ENCODE measurements at regions not wholly inside any gene's neighbourhood (a gene's known extent, or its start where the extent isn't known, plus 50 kb on each side); places are given as distances from the start of the nearest gene placed in this dataset.

- CTCF ChIA-PET = interaction anchor here (1.2 kb wide), 1 partner anchor 9 kb away, joined by 3 read pairs; no protein-coding TSS in a partner anchor
- Histone ChIP-seq H3K36me3 (ENCODE audit: control insufficient read depth, insufficient read depth, low read length) (no peaks in the 10 kb centered on the region), H3K4me3 (ENCODE audit: low read depth, low read length) (no peak overlapping the region), H3K27me3 (ENCODE audit: control insufficient read depth, insufficient read depth, low read length) (no peaks in the 10 kb centered on the region)
- TF ChIP-seq CTCF (IDR thresholded peaks at IDR 0.05; ENCODE audit: insufficient read depth, low read depth, low read length) = no peak
- DNase-seq (ENCODE audit: low read depth) = no peak
- POLR2A ChIA-PET = no interaction called here
Measured at GRCh38 chr7:41826641-41827040, 123.8 kb upstream of the INHBA start.

GRCh38 chr7:41825927-41826480 is 123.1 kb upstream of the INHBA start:
- Histone ChIP-seq H3K4me3 (ENCODE audit: low read depth, low read length) (no peak overlapping the region), H3K36me3 (ENCODE audit: control insufficient read depth, insufficient read depth, low read length) (no peaks in the 10 kb centered on the region), H3K27me3 (ENCODE audit: control insufficient read depth, insufficient read depth, low read length) (no peaks in the 10 kb centered on the region)
- no peak for TF ChIP-seq CTCF (IDR thresholded peaks at IDR 0.05; ENCODE audit: insufficient read depth, low read depth, low read length)
- DNase-seq (ENCODE audit: low read depth) = no peak
- ChIA-PET POLR2A (no interaction called here), CTCF (interaction anchor here (1.2 kb wide), 1 partner anchor 10 kb away, joined by 3 read pairs; no protein-coding TSS in a partner anchor)

GRCh38 chr7:41824284-41824683 is 121.4 kb upstream of the INHBA start:
- ChIA-PET POLR2A (no interaction called here), CTCF (interaction anchor here (0.6 kb wide), 2 partner anchors 130 to 1996 kb away, joined by 3 read pairs; no protein-coding TSS in a partner anchor)
- H3K36me3 ChIP-seq (ENCODE audit: control insufficient read depth, insufficient read depth, low read length) = no peaks in the 10 kb centered on the region
- no peak for TF ChIP-seq CTCF (IDR thresholded peaks at IDR 0.05; ENCODE audit: insufficient read depth, low read depth, low read length)
- DNase-seq (ENCODE audit: low read depth) = no peak
- no peak overlapping the region for H3K4me3 ChIP-seq (ENCODE audit: low read depth, low read length)
- no peaks in the 10 kb centered on the region for H3K27me3 ChIP-seq (ENCODE audit: control insufficient read depth, insufficient read depth, low read length)

GRCh38 chr7:41822259-41822817 is 119.4 kb upstream of the INHBA start:
- Histone ChIP-seq H3K27me3 (ENCODE audit: control insufficient read depth, insufficient read depth, low read length) (no peaks in the 10 kb centered on the region), H3K4me3 (ENCODE audit: low read depth, low read length) (no peak overlapping the region), H3K36me3 (ENCODE audit: control insufficient read depth, insufficient read depth, low read length) (no peaks in the 10 kb centered on the region)
- POLR2A ChIA-PET = no interaction called here
- DNase-seq (ENCODE audit: low read depth) = no peak
- TF ChIP-seq CTCF (IDR thresholded peaks at IDR 0.05; ENCODE audit: insufficient read depth, low read depth, low read length) = no peak
- CTCF ChIA-PET = no interaction called here

- H3K27me3 ChIP-seq (ENCODE audit: control insufficient read depth, insufficient read depth, low read length) = no peaks in the 10 kb centered on the region
- ChIA-PET CTCF (no interaction called here), POLR2A (no interaction called here)
- H3K36me3 ChIP-seq (ENCODE audit: control insufficient read depth, insufficient read depth, low read length) = no peaks in the 10 kb centered on the region
- H3K4me3 ChIP-seq (ENCODE audit: low read depth, low read length) = no peak overlapping the region
- DNase-seq (ENCODE audit: low read depth) = no peak
- TF ChIP-seq CTCF (IDR thresholded peaks at IDR 0.05; ENCODE audit: insufficient read depth, low read depth, low read length) = no peak
Measured at GRCh38 chr7:41821521-41822213, 118.8 kb upstream of the INHBA start.

Data from BJ (cell line).